ENCODE measurements at regions not wholly inside any gene's neighbourhood (a gene's known extent, or its start where the extent isn't known, plus 50 kb on each side); places are given as distances from the start of the nearest gene placed in this dataset.

- Histone ChIP-seq H4K20me1 (ENCODE audit: insufficient read depth, low read length) (no peaks in the 10 kb centered on the region), H2AFZ (ENCODE audit: low read length) (no peak overlapping the region), H3K27ac (ENCODE audit: low read depth, low read length) (no peak overlapping the region), H3K27me3 (ENCODE audit: insufficient read depth, low read length) (no peaks in the 10 kb centered on the region), H3K79me2 (ENCODE audit: insufficient read depth, low read length) (no peaks in the 10 kb centered on the region), H3K4me3 (ENCODE audit: insufficient read depth, low read length) (no peak overlapping the region), H3K4me2 (ENCODE audit: insufficient read depth, low read length) (no peak overlapping the region), H3K4me1 (ENCODE audit: insufficient read depth, low read length) (no peaks in the 10 kb centered on the region), H3K9me3 (ENCODE audit: low read depth, low read length) (no peaks in the 10 kb centered on the region), H3K36me3 (ENCODE audit: insufficient read depth, low read length) (no peaks in the 10 kb centered on the region)
- TF ChIP-seq CTCF (IDR thresholded peaks at IDR 0.05; ENCODE audit: extremely low read depth, low read depth, low read length), result no peak
- peak; percentile 5 for DNase-seq (ENCODE audit: insufficient read length, low spot score, missing footprints)
Observed at GRCh38 chr6:140806431-140806830, 1326.3 kb upstream of the GJE1 start.

DNA sequence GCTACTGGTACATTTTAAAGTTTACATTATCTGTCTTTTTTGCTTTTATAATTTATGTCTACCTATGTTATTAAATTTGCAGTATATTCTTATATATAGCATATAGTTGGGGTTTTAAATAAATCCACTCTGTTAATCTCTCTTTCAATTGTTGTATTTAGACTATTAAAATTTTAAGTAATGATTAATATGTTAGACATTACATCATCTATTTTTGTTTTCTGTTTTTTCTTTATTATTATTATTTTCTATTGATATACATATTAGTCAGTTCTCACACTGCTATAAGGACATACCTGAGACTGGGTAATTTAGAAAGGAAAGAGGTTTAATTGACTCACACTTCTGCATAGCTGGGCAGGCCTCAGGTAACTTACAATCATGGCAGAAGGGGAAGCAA, 1338.2 kb upstream of the GJE1 start:
- H4K20me1 ChIP-seq (ENCODE audit: insufficient read depth, low read length), result no peaks in the 10 kb centered on the region

GRCh38 chr6:140790109-140790508, 1342.6 kb upstream of the GJE1 start:
- Histone ChIP-seq H3K4me3 (ENCODE audit: insufficient read depth, low read length) (no peak overlapping the region), H3K79me2 (ENCODE audit: insufficient read depth, low read length) (no peaks in the 10 kb centered on the region), H3K4me1 (ENCODE audit: insufficient read depth, low read length) (no peaks in the 10 kb centered on the region), H2AFZ (ENCODE audit: low read length) (no peak overlapping the region), H3K36me3 (ENCODE audit: insufficient read depth, low read length) (no peaks in the 10 kb centered on the region), H3K27me3 (ENCODE audit: insufficient read depth, low read length) (no peaks in the 10 kb centered on the region), H3K27ac (ENCODE audit: low read depth, low read length) (no peak overlapping the region), H4K20me1 (ENCODE audit: insufficient read depth, low read length) (no peaks in the 10 kb centered on the region), H3K4me2 (ENCODE audit: insufficient read depth, low read length) (no peak overlapping the region), H3K9me3 (ENCODE audit: low read depth, low read length) (no peaks in the 10 kb centered on the region)
- no peak for DNase-seq (ENCODE audit: insufficient read length, low spot score, missing footprints)
- TF ChIP-seq CTCF (IDR thresholded peaks at IDR 0.05; ENCODE audit: extremely low read depth, low read depth, low read length), result no peak

More for the DNA sequence above, 1338.2 kb upstream of the GJE1 start:
- Histone ChIP-seq H3K4me3 (ENCODE audit: insufficient read depth, low read length) (no peak overlapping the region), H3K9me3 (ENCODE audit: low read depth, low read length) (no peaks in the 10 kb centered on the region), H3K4me1 (ENCODE audit: insufficient read depth, low read length) (no peaks in the 10 kb centered on the region), H3K4me2 (ENCODE audit: insufficient read depth, low read length) (no peak overlapping the region), H3K36me3 (ENCODE audit: insufficient read depth, low read length) (no peaks in the 10 kb centered on the region), H3K27me3 (ENCODE audit: insufficient read depth, low read length) (no peaks in the 10 kb centered on the region), H3K27ac (ENCODE audit: low read depth, low read length) (no peak overlapping the region), H2AFZ (ENCODE audit: low read length) (no peak overlapping the region), H3K79me2 (ENCODE audit: insufficient read depth, low read length) (no peaks in the 10 kb centered on the region)
- TF ChIP-seq CTCF (IDR thresholded peaks at IDR 0.05; ENCODE audit: extremely low read depth, low read depth, low read length), result no peak
- no peak for DNase-seq (ENCODE audit: insufficient read length, low spot score, missing footprints)

DNA sequence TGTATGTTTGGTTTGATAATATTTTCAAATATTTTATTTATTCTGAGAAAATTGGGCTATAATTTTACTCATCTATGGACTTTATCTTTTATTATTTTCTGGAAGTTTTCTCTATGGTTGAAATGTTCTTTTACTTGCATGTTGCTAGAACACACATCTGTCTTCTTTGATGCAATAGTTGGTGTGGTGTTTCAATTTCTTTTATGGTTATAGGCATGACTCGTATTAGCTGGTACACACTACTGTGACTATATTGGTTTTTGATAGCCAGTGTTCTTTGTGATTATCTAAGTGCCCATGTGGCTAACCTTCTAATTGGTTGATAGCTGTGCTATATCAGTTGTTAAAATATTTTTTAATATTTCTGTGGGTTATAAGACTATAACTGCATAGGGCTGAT, 1343.3 kb upstream of the GJE1 start:
- Histone ChIP-seq H2AFZ (ENCODE audit: low read length) (no peak overlapping the region), H4K20me1 (ENCODE audit: insufficient read depth, low read length) (no peaks in the 10 kb centered on the region), H3K27me3 (ENCODE audit: insufficient read depth, low read length) (no peaks in the 10 kb centered on the region), H3K4me1 (ENCODE audit: insufficient read depth, low read length) (no peaks in the 10 kb centered on the region), H3K36me3 (ENCODE audit: insufficient read depth, low read length) (no peaks in the 10 kb centered on the region), H3K27ac (ENCODE audit: low read depth, low read length) (no peak overlapping the region), H3K9me3 (ENCODE audit: low read depth, low read length) (no peaks in the 10 kb centered on the region), H3K4me2 (ENCODE audit: insufficient read depth, low read length) (no peak overlapping the region), H3K4me3 (ENCODE audit: insufficient read depth, low read length) (no peak overlapping the region), H3K79me2 (ENCODE audit: insufficient read depth, low read length) (no peaks in the 10 kb centered on the region)
- TF ChIP-seq CTCF (IDR thresholded peaks at IDR 0.05; ENCODE audit: extremely low read depth, low read depth, low read length), result no peak
- DNase-seq (ENCODE audit: insufficient read length, low spot score, missing footprints), result no peak
